ENCODE measurements at regions not wholly inside any gene's neighbourhood (a gene's known extent, or its start where the extent isn't known, plus 50 kb on each side); places are given as distances from the start of the nearest gene placed in this dataset.

GRCh38 chr2:150125188-150125587 is 362.3 kb downstream of the RND3 start:
- TF ChIP-seq CTCF (conservative IDR thresholded peaks at IDR 0.05) (no peak), EZH2 (IDR thresholded peaks at IDR 0.05; ENCODE audit: low read depth) (no peak)

All from PC-9 (cell line).